ENCODE measurements at regions not wholly inside any gene's neighbourhood (a gene's known extent, or its start where the extent isn't known, plus 50 kb on each side); places are given as distances from the start of the nearest gene placed in this dataset.
"Not testable (repeated sequence)": the region's sequence is repeated elsewhere in the genome, so short reads cannot be mapped to it uniquely, and the experiment has no call there.

DNA sequence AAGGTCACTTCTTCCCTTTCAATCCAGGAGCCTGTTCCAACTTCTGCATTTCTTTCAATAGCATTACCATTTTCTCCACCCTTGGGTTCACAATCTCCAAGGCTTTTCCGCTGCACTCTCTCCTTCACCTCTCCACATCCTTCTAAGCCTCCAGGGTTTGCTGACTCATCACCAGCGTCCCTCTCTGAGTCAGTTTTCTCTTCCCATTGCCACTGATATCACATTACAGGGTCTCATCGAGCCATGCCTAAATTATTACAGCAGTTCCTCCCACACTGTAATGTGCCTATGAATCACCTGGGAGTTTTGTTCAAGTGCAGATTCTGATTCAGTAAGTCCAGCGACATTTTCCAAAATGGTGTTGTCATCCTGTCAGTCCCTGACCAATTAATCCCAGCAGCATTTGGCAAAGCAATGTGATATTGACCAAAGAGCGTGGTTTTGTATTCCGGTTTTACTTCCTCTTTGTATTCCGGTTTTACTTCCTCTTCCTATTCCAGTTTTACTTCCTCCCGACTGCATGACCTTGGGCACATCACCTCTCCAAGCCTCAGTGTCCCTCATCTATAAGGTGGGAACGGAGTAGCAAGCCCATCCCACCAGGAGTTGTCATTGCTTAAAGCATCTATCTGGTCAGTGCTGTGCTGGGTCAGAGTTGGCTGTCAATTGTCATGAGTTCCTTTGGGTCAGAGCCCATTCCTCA is 208.3 kb upstream of the NBPF12 start:
- TF ChIP-seq, protein P1, sequence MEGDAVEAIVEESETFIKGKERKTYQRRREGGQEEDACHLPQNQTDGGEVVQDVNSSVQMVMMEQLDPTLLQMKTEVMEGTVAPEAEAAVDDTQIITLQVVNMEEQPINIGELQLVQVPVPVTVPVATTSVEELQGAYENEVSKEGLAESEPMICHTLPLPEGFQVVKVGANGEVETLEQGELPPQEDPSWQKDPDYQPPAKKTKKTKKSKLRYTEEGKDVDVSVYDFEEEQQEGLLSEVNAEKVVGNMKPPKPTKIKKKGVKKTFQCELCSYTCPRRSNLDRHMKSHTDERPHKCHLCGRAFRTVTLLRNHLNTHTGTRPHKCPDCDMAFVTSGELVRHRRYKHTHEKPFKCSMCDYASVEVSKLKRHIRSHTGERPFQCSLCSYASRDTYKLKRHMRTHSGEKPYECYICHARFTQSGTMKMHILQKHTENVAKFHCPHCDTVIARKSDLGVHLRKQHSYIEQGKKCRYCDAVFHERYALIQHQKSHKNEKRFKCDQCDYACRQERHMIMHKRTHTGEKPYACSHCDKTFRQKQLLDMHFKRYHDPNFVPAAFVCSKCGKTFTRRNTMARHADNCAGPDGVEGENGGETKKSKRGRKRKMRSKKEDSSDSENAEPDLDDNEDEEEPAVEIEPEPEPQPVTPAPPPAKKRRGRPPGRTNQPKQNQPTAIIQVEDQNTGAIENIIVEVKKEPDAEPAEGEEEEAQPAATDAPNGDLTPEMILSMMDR (IDR thresholded peaks at IDR 0.05): not testable (repeated sequence)
- TF ChIP-seq POLR2A (IDR thresholded peaks at IDR 0.05): not testable (repeated sequence)
